GM12875 (cell line): ENCODE measurements at regions not wholly inside any gene's neighbourhood (a gene's known extent, or its start where the extent isn't known, plus 50 kb on each side); places are given as distances from the start of the nearest gene placed in this dataset.
"Not testable (repeated sequence)": the region's sequence is repeated elsewhere in the genome, so short reads cannot be mapped to it uniquely, and the experiment has no call there.

Source experiments
- H3K4me3 ChIP-seq: one replicate; pipeline ENCODE4 v1.5.1; 2011; ENCODE audit warnings: low read depth, low read length, control low read depth
- CTCF ChIP-seq: IDR thresholded peaks from 2 replicates; pipeline ENCODE4 v1.5.1; 2011; ENCODE audit warnings: low read depth, mild to moderate bottlenecking, control low read depth, inconsistent platforms, low read length, moderate library complexity, borderline replicate concordance; ENCODE audit not compliant: insufficient read depth

GRCh38 chrX:150225756-150226155, 137.4 kb upstream of the MAMLD1 start:
- no peak for TF ChIP-seq CTCF
- H3K4me3 ChIP-seq: no peak overlapping the region

GRCh38 chrX:150226223-150226965, 136.7 kb upstream of the MAMLD1 start:
- H3K4me3 ChIP-seq: no peak overlapping the region
- TF ChIP-seq CTCF: no peak

- TF ChIP-seq CTCF: no peak
- H3K4me3 ChIP-seq: no peak overlapping the region
Measured at GRCh38 chrX:150227321-150227860, 135.7 kb upstream of the MAMLD1 start.

GRCh38 chrX:150227873-150228410, 135.2 kb upstream of the MAMLD1 start:
- no peak for TF ChIP-seq CTCF
- no peak overlapping the region for H3K4me3 ChIP-seq

- H3K4me3 ChIP-seq: no peak overlapping the region
- no peak for TF ChIP-seq CTCF
Measured at GRCh38 chrX:150228431-150228830, 134.7 kb upstream of the MAMLD1 start.

- H3K4me3 ChIP-seq: no peak overlapping the region
- no peak for TF ChIP-seq CTCF
Measured at GRCh38 chrX:150229030-150229429, 134.1 kb upstream of the MAMLD1 start.

GRCh38 chrX:150229481-150229880, 133.6 kb upstream of the MAMLD1 start:
- TF ChIP-seq CTCF: no peak
- H3K4me3 ChIP-seq: no peak overlapping the region

- H3K4me3 ChIP-seq: not testable (repeated sequence)
Measured at GRCh38 chrX:150230952-150231351, 132.2 kb upstream of the MAMLD1 start.

GRCh38 chrX:150231368-150231767, 131.7 kb upstream of the MAMLD1 start:
- not testable (repeated sequence) for H3K4me3 ChIP-seq

- H3K4me3 ChIP-seq: not testable (repeated sequence)
Measured at GRCh38 chrX:150232222-150232621, 130.9 kb upstream of the MAMLD1 start.
